22Rv1 (cell line): ENCODE measurements at regions not wholly inside any gene's neighbourhood (a gene's known extent, or its start where the extent isn't known, plus 50 kb on each side); places are given as distances from the start of the nearest gene placed in this dataset.

Experiments used
- H3K27ac ChIP-seq: fragments of 450-650 bp; 2 replicates; pipeline ENCODE4 v1.5.1; 2017
- ZFX ChIP-seq: fragments of 450-650 bp; IDR thresholded peaks from 2 replicates; pipeline ENCODE4 v1.6.1; 2017; ENCODE audit warnings: antibody characterized with exemption, borderline replicate concordance
- TF ChIP-seq, protein P1 (sequence below): fragments of 450-650 bp; IDR thresholded peaks from 2 replicates; pipeline ENCODE4 v1.5.1; 2017; ENCODE audit warnings: mild to moderate bottlenecking

DNA sequence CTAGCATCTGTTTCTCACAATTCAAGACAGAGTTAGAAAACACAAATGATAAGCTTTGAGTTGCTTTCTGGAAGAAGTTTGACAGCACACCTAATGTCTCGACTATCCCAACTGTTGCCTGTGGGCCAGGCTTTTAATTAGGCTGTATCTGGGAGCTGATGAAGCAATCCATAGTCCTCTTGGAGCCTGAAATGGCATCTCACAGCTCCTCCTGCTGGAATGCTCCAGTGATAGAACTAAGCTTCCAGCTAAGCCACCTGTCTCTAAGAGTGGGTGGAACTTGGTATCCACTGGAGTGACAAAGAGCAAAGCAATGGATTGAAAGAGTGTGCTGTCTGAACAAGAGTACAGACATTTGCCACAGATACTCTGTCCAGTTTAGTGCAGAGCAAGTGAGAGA lies 605.3 kb upstream of the NR5A2 start:
- TF ChIP-seq, protein P1, sequence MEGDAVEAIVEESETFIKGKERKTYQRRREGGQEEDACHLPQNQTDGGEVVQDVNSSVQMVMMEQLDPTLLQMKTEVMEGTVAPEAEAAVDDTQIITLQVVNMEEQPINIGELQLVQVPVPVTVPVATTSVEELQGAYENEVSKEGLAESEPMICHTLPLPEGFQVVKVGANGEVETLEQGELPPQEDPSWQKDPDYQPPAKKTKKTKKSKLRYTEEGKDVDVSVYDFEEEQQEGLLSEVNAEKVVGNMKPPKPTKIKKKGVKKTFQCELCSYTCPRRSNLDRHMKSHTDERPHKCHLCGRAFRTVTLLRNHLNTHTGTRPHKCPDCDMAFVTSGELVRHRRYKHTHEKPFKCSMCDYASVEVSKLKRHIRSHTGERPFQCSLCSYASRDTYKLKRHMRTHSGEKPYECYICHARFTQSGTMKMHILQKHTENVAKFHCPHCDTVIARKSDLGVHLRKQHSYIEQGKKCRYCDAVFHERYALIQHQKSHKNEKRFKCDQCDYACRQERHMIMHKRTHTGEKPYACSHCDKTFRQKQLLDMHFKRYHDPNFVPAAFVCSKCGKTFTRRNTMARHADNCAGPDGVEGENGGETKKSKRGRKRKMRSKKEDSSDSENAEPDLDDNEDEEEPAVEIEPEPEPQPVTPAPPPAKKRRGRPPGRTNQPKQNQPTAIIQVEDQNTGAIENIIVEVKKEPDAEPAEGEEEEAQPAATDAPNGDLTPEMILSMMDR: peak; percentile 42
- no peak for TF ChIP-seq ZFX
- no peak overlapping the region for H3K27ac ChIP-seq

DNA sequence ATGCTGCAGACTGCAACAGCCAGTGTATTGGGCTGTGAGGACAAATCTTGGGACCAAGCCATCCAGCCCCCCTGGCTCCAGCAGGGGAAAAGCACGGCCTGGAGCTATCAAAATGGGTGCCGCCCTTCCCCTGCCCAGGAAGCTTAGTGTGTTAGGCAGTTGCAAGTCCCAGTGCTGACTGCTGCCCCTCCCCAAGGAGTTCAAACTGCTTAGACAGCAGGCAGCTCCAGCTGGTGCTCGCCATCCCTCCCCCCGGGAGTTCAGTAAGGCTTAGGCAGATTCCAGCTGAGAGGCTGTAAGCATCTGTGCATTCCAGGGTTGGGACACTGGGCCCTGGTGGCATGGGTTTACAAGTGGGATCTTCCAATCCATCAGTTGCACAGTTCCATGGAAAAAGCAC lies 579.6 kb upstream of the NR5A2 start:
- TF ChIP-seq, protein P1: no peak
- TF ChIP-seq ZFX: no peak
- H3K27ac ChIP-seq: no peak overlapping the region

DNA sequence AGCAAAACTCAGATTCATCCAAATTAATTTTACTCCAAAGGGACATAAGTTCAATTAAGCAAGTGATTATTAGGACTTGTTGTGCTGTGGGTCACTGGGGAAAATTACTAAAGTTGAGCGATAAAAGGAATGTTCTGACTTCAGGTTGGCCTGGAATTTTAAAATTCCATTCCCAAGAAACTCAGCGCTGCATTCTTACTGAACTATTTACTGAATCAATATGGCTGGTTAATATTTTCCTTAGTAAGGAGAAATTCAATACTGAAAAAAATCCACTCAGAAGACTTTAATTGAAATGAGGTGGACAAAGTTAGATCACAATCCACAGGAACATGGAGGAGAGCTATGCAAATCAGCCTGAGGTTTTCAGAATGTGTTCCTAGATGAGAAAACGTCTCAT lies 578.9 kb upstream of the NR5A2 start:
- TF ChIP-seq ZFX: no peak
- TF ChIP-seq, protein P1: no peak
- no peak overlapping the region for H3K27ac ChIP-seq

DNA sequence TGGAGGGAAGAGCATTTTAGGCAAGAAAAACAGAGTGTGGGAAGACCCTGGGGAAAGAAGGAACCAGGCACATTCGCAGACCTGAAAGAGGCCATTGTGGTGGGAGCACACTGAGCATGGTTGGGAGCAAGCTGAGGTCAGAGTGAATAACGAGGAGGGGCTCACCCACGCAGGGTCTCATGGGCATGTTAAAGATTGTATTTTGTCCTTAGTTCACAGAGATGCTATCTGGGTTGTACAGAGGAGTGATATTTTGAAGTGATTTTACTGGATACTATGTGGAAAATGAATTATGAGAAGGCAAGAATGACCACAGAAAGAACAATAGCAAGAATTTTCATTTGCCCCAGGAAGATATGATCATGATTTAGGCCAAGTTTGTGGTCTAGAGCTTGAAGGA lies 578.3 kb upstream of the NR5A2 start:
- no peak overlapping the region for H3K27ac ChIP-seq
- TF ChIP-seq, protein P1: no peak
- TF ChIP-seq ZFX: no peak

DNA sequence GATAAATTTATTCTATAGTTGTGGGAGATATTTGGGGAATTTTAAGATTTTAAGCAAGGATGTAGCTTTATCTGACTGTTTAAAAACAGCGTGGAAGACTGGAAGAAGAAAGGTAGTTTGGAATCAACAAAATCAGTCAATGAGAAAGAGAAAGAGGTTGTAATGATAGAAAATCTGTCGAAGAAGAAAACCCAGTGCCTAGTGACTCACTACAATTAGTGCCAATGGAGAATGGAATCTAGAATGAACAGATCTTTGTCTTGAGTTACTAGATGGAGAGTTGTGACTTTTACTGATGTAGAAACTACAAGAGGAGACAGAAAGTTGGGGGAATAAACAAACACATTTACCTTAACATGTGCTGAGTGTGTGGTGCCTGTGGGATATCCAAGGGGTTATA lies 577.8 kb upstream of the NR5A2 start:
- TF ChIP-seq, protein P1: no peak
- TF ChIP-seq ZFX: no peak
- H3K27ac ChIP-seq: no peak overlapping the region

DNA sequence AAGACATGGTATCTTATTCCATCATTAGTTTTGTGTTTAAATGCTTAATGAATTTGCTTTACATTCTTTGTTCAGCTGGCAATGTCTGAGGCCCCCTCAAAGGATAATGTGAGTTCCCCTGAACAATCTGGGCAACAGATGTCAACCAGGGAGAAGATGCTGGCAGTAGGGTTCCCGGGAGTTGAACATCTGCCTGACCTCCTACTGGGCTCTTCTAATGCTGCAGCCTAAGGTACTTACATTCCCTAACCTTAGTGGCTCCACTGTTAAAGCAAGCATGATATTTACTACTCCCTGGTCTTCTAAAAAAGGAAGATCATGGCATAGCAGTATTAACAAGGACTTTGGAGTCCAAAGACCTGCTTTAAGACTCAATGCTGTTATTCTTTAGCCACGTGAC lies 574.9 kb upstream of the NR5A2 start:
- TF ChIP-seq, protein P1: no peak
- no peak overlapping the region for H3K27ac ChIP-seq

DNA sequence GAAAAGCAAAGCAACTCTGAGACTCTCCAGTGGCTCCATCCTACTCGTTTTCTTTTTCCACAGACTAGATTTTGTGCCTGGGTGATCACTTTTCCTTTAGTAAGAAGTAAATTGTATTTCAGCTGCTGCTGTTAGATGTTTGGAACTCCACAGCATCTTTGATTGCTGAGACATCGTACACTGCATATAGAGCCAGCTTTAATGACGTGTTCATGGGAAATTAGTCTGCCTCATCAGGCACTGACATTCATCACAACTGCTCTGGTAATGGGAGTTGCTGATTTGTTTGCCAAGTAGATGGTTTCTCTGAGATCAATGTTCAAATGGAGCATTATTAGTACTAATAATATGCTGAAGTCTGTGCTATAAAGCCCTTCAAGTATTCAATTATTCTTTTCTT lies 573.8 kb upstream of the NR5A2 start:
- no peak for TF ChIP-seq ZFX
- TF ChIP-seq, protein P1: no peak

More for the DNA sequence above, 573.8 kb upstream of the NR5A2 start:
- H3K27ac ChIP-seq: no peak overlapping the region
